ENCODE measurements at regions not wholly inside any gene's neighbourhood (a gene's known extent, or its start where the extent isn't known, plus 50 kb on each side); places are given as distances from the start of the nearest gene placed in this dataset.
"Not testable (repeated sequence)": the region's sequence is repeated elsewhere in the genome, so short reads cannot be mapped to it uniquely, and the experiment has no call there.

GRCh38 chr7:32222251-32222900 is 152.2 kb upstream of the PDE1C start:
- no peak for DNase-seq

- DNase-seq: no peak
Measured at GRCh38 chr7:32221736-32222135, 151.5 kb upstream of the PDE1C start.

GRCh38 chr7:32221056-32221455 is 150.8 kb upstream of the PDE1C start:
- no peak for DNase-seq

GRCh38 chr7:32219831-32220230 is 149.6 kb upstream of the PDE1C start:
- not testable (repeated sequence) for DNase-seq

- no peak for DNase-seq
Measured at GRCh38 chr7:32219416-32219815, 149.2 kb upstream of the PDE1C start.

- no peak for DNase-seq
Measured at GRCh38 chr7:32218741-32219288, 148.6 kb upstream of the PDE1C start.

GRCh38 chr7:32218154-32218467 is 147.9 kb upstream of the PDE1C start:
- DNase-seq: no peak

- DNase-seq: no peak
Measured at GRCh38 chr7:32217341-32218153, 147.3 kb upstream of the PDE1C start.

- no peak for DNase-seq
Measured at GRCh38 chr7:32216759-32217158, 146.6 kb upstream of the PDE1C start.

- DNase-seq: no peak
Measured at GRCh38 chr7:32215697-32216096, 145.5 kb upstream of the PDE1C start.

GRCh38 chr7:32214913-32215312 is 144.7 kb upstream of the PDE1C start:
- no peak for DNase-seq

GRCh38 chr7:32212321-32212720 is 142.1 kb upstream of the PDE1C start:
- no peak for DNase-seq

GRCh38 chr7:32206987-32207386 is 136.8 kb upstream of the PDE1C start:
- no peak for DNase-seq

GRCh38 chr7:32206488-32206887 is 136.3 kb upstream of the PDE1C start:
- DNase-seq: no peak

- not testable (repeated sequence) for DNase-seq
Measured at GRCh38 chr7:32205298-32205824, 135.2 kb upstream of the PDE1C start.

GRCh38 chr7:32204361-32205018 is 134.3 kb upstream of the PDE1C start:
- DNase-seq: peak; percentile 69

- DNase-seq: no peak
Measured at GRCh38 chr7:32200646-32201045, 130.4 kb upstream of the PDE1C start.

GRCh38 chr7:32194537-32194936 is 124.3 kb upstream of the PDE1C start:
- DNase-seq: no peak

- DNase-seq: no peak
Measured at GRCh38 chr7:32191305-32191704, 121.1 kb upstream of the PDE1C start.

GRCh38 chr7:32179567-32179966 is 109.4 kb upstream of the PDE1C start:
- DNase-seq: no peak

- DNase-seq: no peak
Measured at GRCh38 chr7:32178677-32179366, 108.6 kb upstream of the PDE1C start.

GRCh38 chr7:32177232-32177631 is 107.0 kb upstream of the PDE1C start:
- DNase-seq: no peak

- no peak for DNase-seq
Measured at GRCh38 chr7:32175099-32175498, 104.9 kb upstream of the PDE1C start.
